ENCODE measurements at regions not wholly inside any gene's neighbourhood (a gene's known extent, or its start where the extent isn't known, plus 50 kb on each side); places are given as distances from the start of the nearest gene placed in this dataset.
A peak's percentile ranks its signal among the peaks of the same experiment; 100 is the strongest.

DNA sequence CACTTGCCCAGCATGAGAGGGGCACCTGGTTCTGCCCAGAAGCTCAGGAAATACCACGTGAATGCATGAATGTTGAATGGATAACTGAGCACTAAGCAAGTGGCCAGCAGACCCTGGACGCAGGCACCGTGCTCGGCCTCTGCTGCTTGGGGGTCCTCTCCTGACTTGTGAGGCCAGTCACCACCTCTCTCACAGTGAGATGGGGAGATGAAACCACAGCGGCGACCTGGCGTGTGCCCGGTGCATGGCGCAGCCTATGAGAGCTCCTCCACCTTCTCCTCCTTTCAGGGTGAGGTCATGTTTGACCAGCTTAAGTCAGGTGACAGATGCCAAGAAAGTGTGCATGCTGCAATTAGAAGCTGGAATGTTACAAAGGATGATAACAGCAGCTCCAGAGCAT lies 75.5 kb downstream of the HMX1 start:
- DNase-seq = no peak

DNA sequence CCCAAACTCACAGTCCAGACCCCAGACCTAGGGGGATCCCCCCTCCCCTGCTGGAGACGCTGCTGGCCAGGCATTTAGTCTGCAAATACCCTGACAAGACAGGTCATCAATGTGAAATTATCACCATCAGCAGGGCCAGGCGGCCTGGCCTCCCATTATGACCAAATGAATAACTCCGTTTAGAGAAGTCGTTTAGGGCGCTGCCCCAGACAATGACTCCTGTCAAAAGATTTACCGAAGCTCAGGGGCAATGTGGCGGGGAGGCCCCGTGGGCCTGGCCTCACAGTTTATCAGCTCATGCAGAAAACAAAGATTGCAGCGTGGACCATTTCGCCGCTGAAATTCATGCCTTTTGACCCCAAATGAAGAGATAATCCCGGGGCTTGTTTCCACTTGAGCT lies 76.5 kb downstream of the HMX1 start:
- DNase-seq = no peak

DNA sequence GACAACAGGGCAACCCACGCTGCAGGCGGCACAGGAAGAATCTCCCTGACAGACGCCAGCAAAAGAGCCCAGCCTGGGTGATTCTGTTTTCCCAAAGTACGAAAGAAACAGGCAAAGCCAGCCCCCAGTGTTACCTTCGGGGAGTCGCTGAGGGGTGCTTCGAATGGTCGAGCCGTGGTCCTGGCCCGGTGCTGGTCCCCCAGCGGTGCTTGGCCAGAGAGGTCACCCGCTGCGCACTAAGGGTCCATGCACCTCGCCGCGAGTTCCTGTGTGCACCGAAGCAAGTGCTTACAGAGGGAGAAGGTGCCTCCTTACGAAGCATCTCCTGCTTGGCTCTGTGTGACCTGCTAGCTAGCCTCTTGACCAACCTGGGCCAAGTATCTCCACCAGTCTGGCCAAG lies 77.1 kb downstream of the HMX1 start:
- DNase-seq = no peak

DNA sequence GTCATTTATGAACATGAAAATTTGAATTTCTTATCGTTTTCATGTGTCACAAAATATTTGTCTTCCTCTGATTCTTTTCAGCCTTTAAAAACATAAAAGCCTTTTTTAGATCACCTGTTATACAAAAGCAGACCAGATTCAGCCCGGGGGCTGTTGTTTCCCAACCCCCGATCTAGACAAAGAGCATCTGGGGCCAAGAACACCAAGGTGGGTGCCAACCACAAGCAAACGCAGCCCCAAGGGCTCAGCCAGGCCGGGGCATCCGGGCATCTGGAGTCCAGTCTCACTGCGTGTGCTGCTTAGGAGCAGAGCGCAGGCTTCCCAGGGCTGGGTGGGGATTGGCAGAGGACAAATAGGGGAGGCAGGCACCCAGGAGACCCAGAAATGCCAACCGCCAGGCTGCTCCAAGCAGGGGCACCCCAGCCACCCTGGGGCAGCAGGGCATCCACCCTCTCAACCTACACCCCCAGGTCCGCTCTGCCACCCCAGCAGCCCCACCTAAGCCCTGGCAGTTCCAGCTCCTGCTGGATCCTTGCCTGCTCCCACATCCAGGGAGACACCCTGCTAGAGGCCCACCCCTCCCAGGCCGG lies 78.0 kb downstream of the HMX1 start:
- DNase-seq = no peak

DNA sequence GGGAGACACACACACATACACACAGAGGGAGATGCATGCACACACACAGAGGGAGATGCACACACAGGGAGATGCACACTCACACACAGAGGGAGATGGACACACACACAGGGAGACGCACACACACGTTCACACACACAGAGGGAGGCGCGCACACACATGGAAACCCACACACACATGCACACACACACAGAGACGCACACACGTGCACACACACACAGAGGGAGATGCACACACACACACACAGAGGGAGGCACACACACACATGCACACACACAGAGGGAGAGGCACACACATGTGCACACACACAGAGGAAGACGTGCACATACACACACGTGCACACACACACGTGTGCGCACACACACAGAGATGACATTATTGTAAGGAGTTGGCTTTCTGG lies 79.1 kb downstream of the HMX1 start:
- no peak for DNase-seq

DNA sequence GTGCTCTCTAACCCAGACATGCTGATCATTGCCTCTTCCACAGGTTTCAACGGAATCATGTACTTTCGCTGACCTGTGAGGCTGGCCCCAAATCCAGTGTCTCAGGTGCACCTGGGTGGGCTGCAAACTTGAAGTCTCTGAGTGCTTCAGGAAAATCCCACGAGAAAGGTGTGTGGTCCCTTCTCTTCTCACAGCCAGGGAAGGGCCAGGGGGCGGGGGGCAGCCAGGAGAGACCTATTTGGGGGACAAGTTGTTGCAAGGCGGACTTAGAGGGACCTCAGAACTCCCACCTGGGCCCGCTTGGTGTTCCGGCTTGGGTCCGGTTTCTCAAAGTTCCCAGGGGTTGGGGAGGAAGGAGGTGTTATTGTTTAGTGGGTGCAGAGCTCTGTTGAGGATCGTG lies 80.0 kb downstream of the HMX1 start:
- DNase-seq = no peak

DNA sequence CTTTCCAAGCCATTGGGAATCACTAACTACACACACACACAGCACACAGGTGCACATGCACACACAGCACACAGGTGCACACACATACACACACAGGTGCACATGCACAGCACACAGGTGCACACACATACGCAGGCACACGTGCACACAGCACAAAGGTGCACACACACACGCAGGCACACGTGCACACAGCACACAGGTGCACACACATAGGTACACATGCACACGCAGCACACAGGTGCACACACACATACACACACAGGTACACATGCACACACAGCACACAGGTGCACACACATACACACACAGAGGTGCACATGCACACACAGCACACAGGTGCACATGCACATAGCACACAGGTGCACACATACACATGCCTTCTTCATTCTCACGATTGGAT lies 80.9 kb downstream of the HMX1 start:
- no peak for DNase-seq

DNA sequence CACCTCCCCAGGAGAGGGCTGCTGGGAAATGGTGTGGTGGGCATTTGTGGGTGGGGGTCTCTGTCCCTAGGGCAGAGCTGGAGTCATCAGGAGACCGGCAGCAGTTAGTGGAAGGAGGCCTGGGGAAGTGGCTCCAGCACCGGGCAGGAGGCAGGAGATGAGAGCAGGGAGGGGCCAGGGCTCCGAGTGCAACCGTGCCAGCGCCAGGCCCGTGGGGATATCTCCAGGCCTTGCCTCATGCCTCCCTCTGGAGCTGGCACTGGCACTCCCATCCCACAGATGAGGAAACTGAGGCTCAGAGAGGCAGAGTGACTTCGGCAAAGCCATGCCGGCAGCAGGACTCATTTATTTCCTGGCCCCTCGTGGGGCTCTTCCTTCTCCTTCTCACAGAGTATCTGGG lies 83.5 kb downstream of the HMX1 start:
- DNase-seq = no peak

DNA sequence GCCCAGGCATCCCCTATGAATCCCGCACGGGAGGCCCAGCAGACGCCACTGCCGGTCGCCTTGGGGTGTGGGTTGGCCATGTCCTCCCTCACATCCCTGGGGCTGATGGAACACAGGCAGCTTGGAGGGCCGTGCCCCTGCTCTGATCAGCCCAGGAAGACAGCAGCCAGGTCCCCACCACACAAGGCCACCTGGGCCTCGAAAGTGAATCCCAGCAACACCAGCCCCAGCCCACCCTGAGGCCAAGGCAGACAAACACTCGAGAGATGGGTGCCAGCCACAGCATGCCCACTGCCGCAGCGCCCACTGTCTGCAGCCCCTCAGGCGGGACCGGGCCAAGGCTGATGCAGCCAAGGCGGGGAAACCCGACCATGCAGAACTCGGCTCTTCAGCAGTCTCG lies 85.5 kb downstream of the HMX1 start:
- no peak for DNase-seq

DNA sequence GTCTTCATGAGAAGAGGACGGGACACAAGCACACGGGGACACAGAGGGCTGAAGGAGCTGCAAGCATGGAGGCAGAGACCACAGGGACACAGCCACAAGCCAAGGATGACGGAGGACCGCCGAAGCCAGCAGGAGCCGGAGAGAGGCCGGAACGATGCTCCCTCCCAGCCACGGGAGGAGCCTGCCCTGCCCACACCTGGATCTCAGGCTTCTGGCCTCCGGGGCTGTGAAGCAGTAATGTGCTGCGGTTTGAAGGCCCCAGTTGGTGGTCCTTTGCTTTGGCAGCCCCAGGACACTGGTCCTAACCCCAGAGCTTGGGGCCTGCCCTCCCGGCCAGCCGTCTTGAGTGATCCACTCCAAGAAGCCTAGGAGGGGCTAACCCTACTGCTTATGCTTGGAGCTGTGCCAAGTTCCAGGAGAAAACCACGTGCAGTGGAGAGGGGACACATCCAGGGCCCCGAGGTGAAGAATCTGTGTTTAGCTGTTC lies 85.9 kb downstream of the HMX1 start:
- DNase-seq = no peak

DNA sequence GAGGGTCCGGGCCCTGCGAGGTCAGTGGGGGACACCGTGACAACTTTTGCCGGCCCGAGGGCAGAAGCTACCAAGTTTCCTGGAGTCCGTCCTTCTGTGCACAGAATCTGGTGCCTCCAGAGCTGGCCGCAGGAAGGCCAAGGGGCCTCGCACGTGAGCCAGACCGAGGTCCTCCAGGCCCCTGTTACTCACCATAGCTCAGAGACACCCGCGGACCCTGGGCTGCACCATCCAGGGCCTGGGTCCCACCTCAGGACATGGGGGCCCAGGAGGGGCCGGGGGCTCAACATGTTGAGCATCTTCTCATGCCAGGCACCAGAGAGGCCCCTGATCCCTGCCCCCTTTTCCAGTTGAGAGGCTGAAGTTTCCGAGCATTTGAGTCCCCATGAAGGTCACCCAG lies 87.9 kb downstream of the HMX1 start:
- DNase-seq = no peak

DNA sequence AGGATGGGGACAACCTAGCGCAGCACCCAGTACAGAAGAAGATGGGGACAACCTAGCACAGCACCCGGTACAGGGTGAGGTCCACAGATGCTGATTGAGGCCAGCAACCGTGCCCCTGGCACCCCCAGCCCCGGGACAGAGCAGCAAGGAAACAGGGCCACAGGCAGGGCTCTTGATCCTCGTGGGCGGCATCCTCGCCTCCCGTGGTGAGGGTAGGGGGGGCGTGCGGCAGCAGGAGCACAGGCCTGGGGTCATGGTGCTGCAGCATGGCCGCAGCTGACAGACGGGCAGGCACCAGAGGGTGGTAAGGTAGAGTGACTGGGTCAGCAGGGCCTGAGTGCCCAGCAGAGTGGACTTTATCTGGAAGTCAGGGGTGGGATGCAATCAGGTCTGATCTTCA lies 89.5 kb downstream of the HMX1 start:
- no peak for DNase-seq

DNA sequence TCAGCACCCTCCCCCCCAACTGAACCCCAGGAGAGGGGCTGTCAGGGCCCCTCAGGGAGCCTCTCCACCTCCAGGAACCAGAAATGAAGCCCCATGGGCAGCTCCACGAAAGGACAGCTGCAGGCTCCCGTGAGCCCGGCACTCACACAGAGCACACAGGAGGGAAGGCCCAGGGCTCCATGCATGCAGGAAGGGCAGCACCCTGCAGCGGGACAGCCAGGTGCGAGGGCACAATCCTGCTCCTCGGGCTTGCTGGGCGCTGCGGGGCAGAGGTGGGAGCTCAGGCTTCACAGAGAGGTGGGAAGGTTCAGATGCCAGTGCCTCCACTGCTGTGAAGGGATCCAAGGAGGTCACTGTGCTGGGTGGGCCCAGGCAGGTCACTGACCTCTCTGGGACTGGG lies 90.0 kb downstream of the HMX1 start:
- DNase-seq = no peak

DNA sequence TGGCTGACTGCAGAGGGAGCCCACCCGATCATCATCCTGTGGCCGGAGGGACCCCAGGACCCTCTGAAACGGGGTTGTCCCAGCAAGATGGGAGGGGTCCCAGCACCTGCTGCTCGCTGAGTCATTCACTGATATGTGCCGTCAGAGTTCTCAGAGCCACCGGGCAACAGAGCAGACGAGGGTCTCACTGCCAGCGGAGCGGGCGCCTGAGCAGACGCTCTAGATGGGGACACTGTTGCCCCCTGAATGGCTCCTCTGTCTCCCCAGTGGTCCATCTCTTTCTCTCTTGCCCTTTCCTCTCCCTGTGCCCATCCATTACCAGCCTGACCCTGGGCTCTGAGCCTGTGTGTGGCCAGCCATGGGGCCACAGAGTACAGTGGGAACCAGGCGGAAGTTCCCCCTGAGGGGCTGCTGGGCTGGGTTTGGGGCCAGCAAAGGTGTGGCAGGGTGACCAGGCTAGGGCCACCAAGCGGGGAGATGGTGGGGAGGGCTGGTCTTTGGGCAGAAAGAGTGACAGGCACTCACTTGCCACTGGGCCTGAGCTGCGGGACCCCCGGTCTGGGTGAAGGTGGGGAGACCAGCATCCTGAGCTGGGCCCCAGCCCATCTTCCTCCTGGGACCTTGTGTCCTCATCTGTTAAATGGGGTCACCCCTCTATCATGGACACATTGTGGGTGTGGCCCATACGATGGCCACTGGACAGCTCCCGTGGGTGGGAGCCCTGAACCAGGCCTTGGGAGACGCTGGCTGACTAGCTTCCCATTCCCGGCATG lies 90.9 kb downstream of the HMX1 start:
- DNase-seq = no peak

DNA sequence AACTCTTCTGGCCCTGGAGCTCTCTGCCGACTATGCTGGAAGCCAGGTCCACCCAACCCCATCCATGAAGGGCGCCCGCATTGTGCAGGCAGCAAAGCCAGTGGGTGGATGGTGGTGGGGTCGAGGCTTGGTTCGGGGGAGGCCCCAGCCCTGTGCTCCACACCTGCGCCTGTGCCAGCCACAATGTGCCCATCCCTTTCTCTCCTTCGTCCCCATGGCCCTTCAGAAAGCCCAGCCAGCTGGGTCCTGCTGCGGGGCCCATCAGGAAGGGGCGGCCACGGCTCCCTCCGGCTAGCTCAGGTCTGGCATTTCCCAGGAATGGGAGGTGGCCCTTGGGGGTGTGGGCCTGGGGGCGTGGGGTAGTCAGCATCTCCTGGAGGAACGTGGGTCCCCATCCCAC lies 91.6 kb downstream of the HMX1 start:
- no peak for DNase-seq

DNA sequence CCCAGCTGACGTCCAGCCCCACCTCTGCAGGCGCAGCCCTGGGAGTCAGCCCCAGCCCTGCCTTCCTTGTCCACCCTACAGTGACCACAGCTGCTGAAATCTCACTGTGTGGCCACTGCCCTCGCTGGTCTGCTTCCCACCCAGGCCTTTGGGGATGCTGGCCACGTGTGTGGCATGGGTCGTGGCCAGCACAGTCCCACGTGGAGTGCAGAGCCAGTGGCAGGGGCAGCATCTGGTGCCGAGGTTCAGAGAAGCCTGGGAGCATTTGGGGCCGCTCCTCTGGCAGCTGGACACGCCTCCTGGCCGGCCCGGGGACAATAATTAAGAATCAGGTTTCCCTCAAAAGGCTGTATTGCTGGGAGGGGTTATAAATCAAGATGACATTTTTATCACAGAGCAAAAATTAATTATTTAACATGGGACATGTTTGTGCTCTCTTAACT lies 92.1 kb downstream of the HMX1 start:
- no peak for DNase-seq

DNA sequence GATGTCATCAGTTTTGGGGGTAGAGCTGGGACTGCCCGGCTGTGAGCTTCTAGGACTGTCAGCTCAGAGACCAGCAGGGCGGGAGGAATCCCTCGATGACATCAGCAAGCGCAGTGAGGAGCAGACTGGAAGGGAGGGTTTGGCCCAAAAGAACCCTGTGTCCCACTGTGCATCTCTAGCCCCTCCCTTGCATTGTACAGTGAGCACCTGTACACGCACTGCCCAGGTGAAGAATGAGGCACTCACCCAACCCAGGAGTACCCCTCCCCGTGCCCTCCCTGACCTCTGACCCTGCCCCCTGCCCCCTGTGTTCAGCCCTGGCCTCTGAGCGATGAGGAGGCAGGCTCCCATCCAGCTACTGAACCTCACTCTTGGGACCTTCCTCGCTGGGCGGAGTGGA lies 92.9 kb downstream of the HMX1 start:
- no peak for DNase-seq

DNA sequence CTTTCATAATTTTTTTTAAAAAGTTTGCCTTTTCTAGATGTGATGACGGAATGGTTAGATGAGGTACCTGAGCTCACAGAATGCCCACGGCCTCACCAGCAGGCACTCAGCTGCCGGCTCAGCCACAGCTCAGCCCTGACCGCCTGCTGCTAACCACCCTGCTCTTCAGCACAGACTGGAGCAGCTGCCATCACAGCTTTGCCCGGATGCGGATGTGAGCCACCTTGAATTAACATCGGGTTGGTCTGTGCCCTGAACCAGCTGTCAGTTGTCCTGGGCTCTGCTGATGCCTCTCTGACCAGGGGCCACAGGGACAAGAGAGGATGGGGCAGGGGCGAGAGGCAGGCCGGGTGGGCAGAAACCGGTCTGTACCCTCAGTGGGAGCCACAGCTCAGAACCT lies 93.3 kb downstream of the HMX1 start:
- no peak for DNase-seq

DNA sequence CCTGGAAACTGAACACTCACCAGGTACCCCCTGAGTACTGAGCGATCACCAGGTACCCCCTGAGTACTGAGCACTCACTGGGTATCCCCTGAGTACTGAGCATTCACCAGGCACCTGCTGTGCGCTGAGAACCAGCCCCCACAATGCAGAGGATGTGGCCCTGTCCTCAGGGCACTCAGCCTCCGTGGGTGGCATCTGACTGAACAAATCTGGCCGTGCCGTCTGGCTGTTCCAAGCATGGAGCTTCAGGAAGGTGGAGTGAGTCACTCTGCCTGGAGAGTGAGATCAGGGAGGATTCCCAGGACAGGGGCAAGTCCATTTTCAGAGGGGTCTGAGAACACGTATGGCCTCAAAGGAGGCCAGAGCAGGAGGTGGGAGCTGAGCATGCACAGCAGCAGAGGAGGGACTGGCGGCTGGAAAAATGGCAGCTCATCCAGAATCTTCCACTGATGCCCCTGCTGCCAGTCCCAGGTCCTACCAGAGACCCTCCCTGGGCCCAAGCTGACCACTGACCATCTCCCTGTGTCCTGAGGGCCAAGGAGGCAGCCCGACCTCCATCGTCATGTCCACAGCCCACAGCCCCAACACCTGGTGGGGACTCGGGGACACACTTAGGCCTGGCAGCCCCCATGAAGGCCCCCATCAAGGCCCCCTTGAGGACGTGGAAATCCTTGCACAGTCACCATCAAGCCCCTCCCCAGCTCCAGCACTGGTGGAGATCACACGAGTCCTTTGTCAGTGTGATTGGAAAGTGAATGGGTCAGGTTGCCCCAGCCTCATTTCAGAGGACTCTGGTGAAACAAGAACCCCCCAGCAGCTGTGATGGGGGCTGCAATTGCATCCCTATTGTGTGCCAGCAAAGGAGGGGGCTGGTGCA lies 94.1 kb downstream of the HMX1 start:
- peak; percentile 76 for DNase-seq

DNA sequence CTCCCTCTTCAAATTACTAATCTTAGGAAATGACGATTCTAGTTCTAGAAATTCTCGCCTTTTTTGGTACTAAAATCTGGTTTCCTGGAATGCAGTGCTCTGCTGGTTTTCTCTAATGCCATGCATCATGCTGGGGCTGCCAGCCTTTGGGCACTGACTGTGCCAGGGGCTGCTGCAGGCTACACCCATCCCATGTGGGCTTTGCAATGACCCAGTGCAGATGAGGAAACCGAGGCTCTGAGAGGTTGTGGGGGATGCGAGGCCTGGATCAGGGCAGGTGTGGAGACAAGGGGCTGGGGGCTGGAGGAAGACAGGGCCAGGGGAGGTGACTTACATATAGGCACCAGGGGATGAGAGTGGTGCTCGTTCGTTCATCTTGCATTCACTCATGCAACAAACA lies 95.3 kb downstream of the HMX1 start:
- DNase-seq = no peak

DNA sequence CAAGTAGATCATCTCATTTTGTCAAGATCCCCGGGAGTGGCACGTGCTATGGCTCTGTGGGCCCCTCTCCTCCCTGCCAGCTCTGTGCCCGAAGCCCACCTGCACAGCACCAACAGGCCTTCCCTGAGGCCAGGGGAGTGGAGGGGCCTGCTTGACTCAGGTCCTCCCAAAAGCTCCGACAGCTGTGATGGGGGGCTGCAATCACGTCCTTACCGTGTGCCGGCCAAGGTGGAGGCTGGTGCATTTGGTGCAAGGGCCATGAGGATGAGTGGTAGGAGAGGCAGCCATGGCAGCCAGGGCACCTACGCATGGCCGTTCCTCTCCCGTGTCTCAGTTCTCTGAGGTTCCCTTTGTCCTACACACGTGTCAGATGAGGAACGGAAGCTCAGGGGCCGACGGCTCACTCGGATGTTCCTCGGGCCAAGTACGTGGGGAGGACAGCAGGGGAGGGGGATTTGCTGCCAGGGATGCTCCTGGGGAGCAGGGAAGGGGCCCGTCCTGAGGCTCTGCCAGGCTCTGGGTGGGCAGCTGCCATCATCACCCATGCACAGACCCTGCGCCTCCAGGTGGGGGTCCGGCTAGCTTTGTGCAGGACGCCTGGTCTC lies 95.8 kb downstream of the HMX1 start:
- DNase-seq = no peak

DNA sequence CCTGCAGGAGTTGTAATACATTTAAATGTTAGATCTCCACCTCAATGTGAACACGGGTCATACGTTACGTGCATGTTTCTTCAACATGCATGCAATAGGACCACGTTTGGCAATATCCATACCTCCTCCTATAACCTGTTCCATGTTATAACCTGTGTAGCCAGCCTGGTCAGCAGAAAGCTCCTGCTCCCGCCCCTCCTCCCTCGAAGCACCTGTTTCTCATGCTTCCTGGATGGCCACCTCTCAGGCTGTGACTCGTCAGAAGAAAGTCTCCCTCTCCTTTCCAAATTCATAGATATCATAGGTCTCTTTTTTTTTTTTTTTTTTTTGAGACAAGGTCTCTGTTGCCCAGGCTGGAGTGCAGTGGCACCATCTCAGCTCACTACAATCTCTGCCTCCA lies 96.5 kb downstream of the HMX1 start:
- no peak for DNase-seq

DNA sequence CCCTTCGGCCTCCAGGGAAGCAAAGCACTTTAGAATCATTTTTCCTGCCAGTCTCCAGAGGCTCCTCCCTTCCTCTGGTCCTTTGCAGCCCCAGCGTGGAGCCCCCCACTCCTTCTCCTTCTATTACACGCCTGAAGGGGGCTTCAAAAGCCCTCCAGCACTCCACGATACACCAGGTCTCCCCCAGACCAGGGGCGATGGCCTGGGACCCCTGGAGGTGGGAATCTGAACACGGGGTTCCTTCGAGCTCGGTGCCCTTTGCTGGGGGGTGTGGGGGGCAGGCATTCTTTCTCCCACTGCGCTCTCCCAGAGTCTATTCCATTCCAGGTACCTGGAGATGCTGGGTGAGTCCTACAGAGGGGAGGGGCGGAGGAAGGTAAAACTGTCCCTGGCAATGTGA lies 97.6 kb downstream of the HMX1 start:
- DNase-seq = no peak

All from islet precursor cell (in vitro differentiated cells).